ENCODE measurements at regions not wholly inside any gene's neighbourhood (a gene's known extent, or its start where the extent isn't known, plus 50 kb on each side); places are given as distances from the start of the nearest gene placed in this dataset.
"Not testable (repeated sequence)": the region's sequence is repeated elsewhere in the genome, so short reads cannot be mapped to it uniquely, and the experiment has no call there.

DNA sequence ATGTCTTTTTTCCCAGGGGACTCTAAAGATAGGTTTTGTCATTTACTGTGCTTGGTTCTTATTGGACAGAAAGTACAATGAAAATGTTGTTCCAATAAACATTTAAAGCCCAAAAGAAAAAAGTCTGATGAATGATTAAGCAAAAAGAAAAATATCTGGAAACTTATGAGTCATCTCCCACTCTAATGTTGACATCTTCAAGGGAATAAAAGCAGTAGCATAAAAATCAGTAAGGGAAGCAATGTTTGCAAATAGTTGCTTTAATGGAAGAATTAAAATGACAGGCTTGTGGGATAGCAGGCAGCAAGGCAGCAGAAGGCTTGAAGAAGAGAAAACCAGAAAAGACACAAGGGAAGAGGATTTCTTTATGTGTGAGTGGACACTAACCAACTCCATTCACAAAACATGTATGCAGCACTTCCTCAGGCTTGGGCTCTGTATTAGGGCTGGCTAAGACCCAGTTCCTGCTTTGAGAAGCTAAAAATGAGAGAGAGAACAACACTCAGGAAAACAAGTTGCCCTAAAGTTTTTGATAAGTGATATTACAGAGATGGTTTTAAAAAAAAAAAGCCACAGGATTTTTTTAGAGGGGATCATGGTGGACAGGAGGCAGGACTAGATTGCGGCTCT, 263.2 kb upstream of the NT5E start:
- no peak for DNase-seq

DNA sequence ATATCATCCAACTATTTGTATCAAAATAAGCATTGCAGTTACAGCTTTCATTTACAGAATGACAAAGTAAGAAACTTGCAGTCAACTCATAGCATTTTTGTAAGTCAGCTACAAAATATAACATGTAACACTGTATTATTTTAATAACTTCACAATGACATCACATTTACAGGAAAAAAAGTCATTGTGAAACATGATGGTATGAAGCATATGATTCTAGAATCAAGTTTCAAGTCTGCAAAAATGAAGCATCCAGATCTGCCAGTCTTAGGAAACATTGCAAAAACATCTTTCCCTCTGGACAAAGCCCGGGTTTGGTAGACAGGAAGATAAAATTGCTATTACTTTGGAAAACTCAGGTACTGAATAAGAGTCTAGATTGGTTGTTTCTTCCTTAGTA, 263.9 kb upstream of the NT5E start:
- no peak for DNase-seq

DNA sequence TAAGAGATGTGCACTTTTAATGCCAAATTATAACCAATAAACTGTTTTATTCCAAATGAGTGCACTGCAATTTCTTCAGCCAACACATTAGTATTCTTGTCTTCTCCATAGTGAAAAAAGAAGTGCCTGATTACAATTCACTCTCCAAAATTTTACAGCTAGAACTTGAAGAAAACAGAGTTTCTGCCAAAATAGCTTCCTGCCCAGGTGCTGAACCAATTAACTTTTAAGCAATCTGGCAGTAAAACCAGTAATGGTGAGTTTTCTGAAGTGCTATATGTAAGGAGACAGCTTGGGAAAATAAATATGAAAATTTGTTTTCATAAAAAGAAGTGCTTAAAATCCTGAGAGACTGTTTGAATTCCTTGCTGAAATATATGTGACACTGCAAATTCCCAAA, 266.0 kb upstream of the NT5E start:
- no peak for DNase-seq

DNA sequence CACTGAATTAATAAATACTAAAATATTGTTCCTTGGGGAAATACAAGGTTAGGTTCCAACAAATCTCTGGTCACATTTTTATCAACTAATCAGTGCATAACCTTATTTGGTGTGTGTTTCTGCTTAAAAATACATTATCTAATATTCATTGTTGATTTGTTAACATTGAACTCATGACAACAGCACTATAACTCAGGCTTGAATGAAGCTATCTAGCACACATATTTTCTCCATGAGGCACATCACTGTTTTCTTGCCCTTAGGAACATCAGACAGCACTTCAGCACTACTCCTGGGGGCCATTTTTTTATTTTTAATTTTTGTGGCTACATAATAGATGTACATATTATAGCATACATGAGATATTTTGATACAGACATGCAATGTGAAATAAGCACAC, 277.2 kb upstream of the NT5E start:
- DNase-seq, result no peak

DNA sequence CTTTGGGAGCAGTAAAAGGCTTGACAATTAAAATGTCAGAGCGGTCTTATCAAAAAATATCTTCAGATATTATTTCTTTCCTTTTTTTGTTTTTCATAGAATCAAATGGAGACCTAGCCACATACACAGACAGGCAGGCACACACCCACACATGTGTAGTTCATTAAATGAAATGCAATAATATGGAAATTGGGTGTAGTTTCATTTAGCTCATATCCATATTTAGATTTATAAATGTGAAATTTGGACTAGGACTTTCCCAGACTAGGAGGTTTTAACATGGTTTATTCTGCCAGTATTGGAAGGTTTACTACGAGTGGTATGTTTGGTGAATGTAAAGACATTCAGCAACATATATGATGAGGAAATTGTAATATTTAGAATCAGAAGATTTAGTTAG, 277.7 kb upstream of the NT5E start:
- DNase-seq, result no peak

DNA sequence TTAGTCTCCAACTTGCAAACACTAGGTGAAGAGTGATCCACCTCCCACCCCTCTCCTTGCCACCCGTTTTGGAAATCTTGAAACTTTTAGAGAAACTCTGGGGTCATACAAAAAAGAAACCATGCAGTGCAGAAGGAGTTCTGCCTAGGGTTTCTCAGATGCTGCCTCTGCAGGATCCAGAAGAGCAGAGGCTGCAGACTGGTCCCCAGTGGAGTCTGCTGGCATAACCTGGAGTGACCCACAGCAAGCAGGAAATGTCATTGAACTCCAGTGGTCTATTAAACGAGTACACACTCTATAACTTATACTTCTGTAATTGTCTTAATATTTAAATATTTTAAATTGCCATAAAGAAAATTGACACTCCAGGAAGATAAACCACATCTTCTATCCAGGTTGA, 280.7 kb upstream of the NT5E start:
- DNase-seq, result no peak

DNA sequence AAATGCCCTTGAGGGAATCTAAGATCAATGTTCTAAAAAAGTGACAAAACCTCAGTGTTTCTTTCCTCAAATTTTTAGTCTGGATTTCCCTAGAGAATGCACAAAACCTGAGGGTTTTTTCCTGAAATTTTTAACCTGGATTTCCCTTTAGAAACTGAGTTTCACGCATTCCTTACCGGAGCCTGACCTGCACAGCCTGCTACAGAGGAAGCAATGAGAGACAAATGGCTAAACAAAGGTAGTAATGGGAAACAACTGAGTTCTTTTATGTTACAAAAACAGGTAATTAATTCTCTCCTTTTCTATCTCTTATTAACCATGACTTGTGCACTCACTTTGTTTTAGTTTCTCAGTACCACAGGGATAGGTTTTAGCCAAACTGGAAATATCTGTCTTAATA, 281.7 kb upstream of the NT5E start:
- no peak for DNase-seq

GRCh38 chr6:85166114-85166741, 283.7 kb upstream of the NT5E start:
- DNase-seq, result no peak

DNA sequence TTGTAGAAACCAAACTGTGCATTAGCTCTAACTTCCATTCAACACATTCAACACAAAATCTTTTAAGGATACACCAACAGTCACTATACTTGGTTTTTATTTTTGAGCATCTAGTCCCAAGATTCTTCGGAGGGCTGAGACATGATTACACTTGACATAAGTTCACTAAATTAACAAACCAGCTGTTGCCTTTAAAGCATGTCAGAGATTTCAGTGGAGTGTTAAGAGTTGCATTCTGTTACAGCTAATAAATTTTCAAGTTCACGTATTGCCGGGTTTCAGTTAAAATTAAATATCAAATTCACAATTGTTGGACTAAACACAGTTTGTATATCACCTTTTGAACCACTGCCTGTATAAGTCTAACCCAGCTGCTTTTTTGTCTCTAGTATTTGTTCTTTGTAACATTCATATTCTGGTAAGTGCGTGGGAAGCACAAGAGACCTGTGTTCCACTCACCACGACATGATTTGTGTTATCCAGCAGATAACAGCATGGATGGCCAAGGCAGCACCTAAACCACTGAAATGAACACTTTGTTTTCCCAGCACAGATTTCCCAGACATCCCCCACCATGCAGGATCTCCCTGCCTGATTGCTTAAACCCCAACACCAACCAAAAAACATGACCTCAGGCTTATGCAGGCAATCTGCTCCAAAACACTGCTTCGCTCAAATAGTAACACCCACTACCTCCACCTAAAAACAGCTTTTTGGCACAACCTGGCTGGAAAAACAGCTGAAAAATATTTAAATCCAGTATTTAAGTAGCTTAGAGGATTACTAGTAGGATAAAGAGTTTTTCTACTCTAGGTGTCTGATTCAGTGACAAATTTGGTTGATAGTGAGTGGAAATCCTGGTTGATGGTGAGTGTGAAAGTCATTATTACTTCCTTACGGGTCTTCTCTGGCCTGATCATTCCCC, 286.5 kb upstream of the NT5E start:
- DNase-seq, result no peak

- DNase-seq, result no peak
Measured at GRCh38 chr6:85157311-85157710, 292.6 kb upstream of the NT5E start.

DNA sequence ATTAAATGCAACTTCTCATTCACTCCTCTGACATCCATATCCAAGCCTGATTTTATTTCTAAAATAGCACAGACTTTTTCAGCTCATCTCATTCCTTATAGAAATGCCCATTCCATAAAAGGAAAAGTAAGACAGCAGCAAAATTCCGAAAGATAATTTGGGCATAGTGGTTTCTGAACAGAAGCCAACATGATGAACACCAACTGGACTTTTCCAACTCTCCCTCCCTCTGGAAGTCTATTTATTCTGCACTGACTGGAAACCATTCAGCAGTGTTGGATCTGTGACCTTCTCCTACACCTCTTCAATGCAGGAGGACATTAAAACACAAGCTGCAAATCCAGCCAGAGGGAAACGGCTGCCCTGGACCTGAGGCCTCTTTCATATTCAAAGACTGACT, 306.2 kb upstream of the NT5E start:
- DNase-seq, result no peak

GRCh38 chr6:85137865-85138264, 312.0 kb upstream of the NT5E start:
- no peak for DNase-seq

DNA sequence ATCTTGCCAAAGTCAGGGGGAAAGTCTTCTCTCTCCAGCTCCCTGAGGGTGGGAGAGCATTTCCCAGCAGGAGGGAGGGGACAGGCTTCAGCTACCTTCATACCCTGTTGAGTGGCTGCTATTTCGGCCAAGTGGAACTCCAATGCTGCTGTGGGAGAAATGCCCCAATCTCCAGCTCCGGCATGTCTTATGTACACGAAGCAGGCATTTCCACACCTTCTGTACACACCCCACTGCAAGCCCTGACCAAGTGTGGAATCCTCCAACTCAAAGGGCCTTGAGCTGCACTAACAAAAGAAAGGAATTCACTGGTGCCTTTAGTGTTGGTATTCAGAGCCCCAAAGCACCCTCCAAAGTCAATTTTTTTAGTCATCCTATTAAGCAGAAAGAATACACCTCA, 313.6 kb upstream of the NT5E start:
- DNase-seq, result no peak

DNA sequence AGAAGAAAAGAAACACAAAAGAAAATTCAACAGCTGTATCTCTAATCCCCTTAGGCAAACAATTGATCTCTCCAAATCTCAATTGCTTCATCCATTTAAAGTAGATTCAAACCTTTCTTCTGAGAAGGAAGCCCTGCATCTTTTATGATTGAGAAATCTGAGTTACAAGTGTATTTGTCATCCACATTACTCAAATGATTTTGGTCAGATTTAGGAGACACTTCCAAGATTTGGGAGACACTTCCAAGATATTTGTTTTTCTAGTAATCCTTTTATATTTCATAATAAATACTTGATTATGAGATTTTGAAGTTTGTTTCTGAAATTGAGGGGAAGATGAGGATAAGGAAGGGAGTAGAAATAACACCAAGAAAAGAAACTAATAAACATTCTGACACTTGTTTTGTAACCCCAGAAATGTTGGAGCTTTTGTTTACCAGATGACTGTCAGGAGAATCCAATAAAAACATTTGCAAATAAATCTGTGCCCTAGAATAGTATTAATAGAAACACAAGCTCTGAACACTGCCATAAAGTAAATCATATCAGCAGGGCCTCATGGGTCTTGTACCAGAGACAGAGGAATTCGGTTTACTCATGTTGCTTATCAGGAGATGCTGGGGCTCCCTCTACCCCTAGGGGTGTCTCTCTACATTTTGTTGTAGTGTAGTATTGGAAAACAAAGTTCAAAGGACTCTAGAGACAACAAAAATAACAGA, 314.3 kb upstream of the NT5E start:
- DNase-seq, result no peak

- DNase-seq, result no peak
Measured at GRCh38 chr6:85134172-85134571, 315.7 kb upstream of the NT5E start.

- no peak for DNase-seq
Measured at GRCh38 chr6:85132091-85132490, 317.8 kb upstream of the NT5E start.

- no peak for DNase-seq
Measured at GRCh38 chr6:85130743-85131142, 319.1 kb upstream of the NT5E start.

DNA sequence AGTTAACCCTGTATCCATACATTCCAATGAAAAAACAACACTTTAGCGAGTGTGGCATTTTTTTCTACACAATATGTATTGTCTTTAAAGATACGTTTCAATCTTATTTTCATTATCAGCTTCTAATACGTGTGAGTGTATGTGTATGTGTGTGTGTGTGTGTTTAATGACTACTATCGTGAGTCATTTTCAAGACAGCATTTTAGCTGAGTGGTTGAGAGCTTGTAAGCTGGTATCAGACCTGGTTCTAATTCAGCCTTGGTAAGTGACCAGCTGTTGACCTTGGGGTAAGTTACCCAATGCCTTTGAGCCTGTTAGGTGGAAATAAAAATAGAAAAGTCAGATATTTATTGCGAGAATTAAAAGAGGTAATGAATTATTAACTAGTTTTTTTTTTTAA, 320.0 kb upstream of the NT5E start:
- no peak for DNase-seq

- no peak for DNase-seq
Measured at GRCh38 chr6:85128781-85129180, 321.1 kb upstream of the NT5E start.

DNA sequence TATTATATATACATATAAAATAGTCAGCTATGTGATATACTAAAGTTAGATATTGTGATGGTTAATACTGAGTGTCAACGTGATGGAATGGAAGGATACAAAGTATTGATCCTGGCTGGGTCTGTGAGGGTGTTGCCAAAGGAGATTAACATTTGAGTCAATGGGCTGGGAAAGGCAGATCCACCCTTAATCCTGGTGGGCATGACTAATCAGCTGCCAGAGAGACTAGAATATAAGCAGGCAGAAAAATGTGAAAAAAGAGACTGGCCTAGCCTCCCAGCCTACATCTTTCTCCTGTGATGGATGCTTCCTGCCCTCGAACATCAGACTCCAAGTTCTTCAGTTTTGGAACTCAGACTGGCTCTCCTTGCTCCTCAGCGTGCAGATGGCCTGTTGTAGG, 321.6 kb upstream of the NT5E start:
- not testable (repeated sequence) for DNase-seq

DNA sequence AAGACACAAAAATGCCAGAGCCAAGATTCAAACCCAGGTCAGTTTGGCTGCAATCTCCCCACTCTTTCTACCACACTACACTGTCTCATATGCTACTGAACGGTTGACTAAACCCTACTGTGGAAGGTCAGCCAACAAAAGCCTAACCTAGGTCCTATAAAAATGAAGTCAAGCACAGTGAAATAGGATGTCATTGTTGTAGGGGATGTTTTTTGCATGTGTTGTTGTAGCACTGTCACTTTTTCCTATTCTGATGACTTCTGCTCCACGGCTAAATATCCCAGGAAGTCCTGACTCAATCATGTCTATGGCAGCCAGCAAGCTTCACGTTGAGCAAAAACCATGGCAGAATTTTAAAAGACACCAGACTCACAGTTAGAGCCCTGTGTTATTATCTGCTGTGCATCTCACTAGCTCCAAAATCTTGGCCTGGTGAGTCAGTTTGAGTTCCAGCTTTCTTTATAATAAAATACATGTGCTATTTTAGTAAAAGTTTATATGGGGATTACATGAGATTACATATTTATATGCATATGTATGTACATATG, 322.1 kb upstream of the NT5E start:
- no peak for DNase-seq

- DNase-seq, result no peak
Measured at GRCh38 chr6:85127168-85127498, 322.8 kb upstream of the NT5E start.

GRCh38 chr6:85126485-85127167, 323.3 kb upstream of the NT5E start:
- DNase-seq, result no peak

All from CD4-positive, alpha-beta T cell treated with Interleukin-21 for 1 hour (primary cell).